ENCODE measurements at regions not wholly inside any gene's neighbourhood (a gene's known extent, or its start where the extent isn't known, plus 50 kb on each side); places are given as distances from the start of the nearest gene placed in this dataset.

GRCh38 chr3:18527691-18528090 lies 102.6 kb upstream of the SATB1 start:
- TF ChIP-seq, protein P1, sequence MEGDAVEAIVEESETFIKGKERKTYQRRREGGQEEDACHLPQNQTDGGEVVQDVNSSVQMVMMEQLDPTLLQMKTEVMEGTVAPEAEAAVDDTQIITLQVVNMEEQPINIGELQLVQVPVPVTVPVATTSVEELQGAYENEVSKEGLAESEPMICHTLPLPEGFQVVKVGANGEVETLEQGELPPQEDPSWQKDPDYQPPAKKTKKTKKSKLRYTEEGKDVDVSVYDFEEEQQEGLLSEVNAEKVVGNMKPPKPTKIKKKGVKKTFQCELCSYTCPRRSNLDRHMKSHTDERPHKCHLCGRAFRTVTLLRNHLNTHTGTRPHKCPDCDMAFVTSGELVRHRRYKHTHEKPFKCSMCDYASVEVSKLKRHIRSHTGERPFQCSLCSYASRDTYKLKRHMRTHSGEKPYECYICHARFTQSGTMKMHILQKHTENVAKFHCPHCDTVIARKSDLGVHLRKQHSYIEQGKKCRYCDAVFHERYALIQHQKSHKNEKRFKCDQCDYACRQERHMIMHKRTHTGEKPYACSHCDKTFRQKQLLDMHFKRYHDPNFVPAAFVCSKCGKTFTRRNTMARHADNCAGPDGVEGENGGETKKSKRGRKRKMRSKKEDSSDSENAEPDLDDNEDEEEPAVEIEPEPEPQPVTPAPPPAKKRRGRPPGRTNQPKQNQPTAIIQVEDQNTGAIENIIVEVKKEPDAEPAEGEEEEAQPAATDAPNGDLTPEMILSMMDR (IDR thresholded peaks at IDR 0.05; ENCODE audit: borderline replicate concordance, extremely low read depth, low read length, poor library complexity, severe bottlenecking), result no peak
- no peak for TF ChIP-seq EZH2 (IDR thresholded peaks at IDR 0.05; ENCODE audit: borderline replicate concordance, low read depth, low read length, severe bottlenecking)

All from DND-41 (cell line).